Esophagus squamous epithelium (tissue), 5 donors: ENCODE measurements at regions not wholly inside any gene's neighbourhood (a gene's known extent, or its start where the extent isn't known, plus 50 kb on each side); places are given as distances from the start of the nearest gene placed in this dataset.
"Not testable (repeated sequence)": the region's sequence is repeated elsewhere in the genome, so short reads cannot be mapped to it uniquely, and the experiment has no call there.

Experiments
- DNase-seq: peaks from one replicate; lab custom pipeline; 2025; lab: John Stamatoyannopoulos, UW
- H3K27ac ChIP-seq, 4 donors: fragments of 200-600 bp; sonication (generic); one replicate each; pipeline ENCODE4 v1.5.1; 2016 to 2019; ENCODE audit warnings: mild to moderate bottlenecking in 1 of 4
- H3K27me3 ChIP-seq, 4 donors: fragments of 200-600 bp; sonication (generic); 1 replicate in 3 of 4; 2 replicates in 1 of 4; pipeline versions ENCODE4 v1.5.1 to v1.6.0; 2017 to 2021; ENCODE audit warnings: antibody characterized with exemption in 1 of 4
- H3K36me3 ChIP-seq, 3 donors: fragments of 200-600 bp; sonication (generic); one replicate each; pipeline ENCODE4 v1.5.1; 2016 to 2019
- H3K4me1 ChIP-seq, 3 donors: fragments of 200-600 bp; sonication (generic); one replicate each; pipeline ENCODE4 v1.5.1; 2017 to 2019
- H3K4me3 ChIP-seq, 4 donors: fragments of 200-600 bp; sonication (generic); 1 replicate in 3 of 4; 2 replicates in 1 of 4; pipeline ENCODE4 v1.5.1; 2016 to 2019; ENCODE audit warnings: mild to moderate bottlenecking in 2 of 4, moderate library complexity in 1 of 4
- H3K9me3 ChIP-seq, 3 donors: fragments of 200-600 bp; sonication (generic); one replicate each; pipeline ENCODE4 v1.5.1; 2016 to 2019
- CTCF ChIP-seq, 6 experiments: fragments of 450-650 bp in 4 of 6; fragments of 200-600 bp in 2 of 6; sonication (generic) in 2 of 6; IDR thresholded peaks; one replicate each; pipeline ENCODE4 v1.5.1; 2016 to 2019; ENCODE audit warnings: antibody characterized with exemption in 6 of 6, mild to moderate bottlenecking in 4 of 6, moderate library complexity in 4 of 6
- POLR2A ChIP-seq, 4 donors: fragments of 450-650 bp; IDR thresholded peaks; one replicate each; pipeline ENCODE4 v1.6.1; 2017; ENCODE audit warnings: antibody characterized with exemption in 4 of 4, mild to moderate bottlenecking in 4 of 4, moderate library complexity in 3 of 4
- WGBS, 2 donors: methylation state at CpG; one replicate each; pipeline ENCODE4 v1.1.5; 2018; 5-methylcytosine and 5-hydroxymethylcytosine counted together
- intact Hi-C: fragments of 100-400 bp; cut with DNase I; formaldehyde crosslinking; loops from one replicate; pipeline ENCODE4 v1.15.0; 2022
- donor health status: DM: yes; HTN: yes; CAD: no.

DNA sequence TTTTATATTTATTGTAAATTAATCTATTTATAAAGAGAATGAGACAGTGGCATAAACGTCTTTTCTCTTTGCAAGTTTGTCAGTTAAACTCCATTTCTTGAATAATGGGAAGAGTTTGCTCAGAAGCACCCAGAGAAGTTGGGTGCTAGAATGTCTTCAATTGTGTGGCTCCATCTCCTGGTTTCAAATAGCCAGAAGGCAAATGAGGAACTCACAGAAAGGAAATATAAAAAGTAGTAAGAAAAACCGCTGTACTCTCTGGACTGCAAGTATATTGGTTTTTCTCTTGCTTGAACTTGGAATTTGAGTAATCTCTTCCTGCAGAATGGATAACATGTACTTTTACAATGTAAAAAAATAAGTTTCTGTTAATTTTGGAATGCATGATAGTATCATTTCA is 217.5 kb downstream of the DPY19L2 start:
- intact Hi-C loops, result no loop called here
- no peaks in the 10 kb centered on the region for H3K36me3 ChIP-seq
- no peak overlapping the region for H3K4me3 ChIP-seq
- H3K4me1 ChIP-seq, result no peaks in the 10 kb centered on the region
- WGBS, 2 donors, result 37 to 51% methylated on average over 2 of the region's 2 CpGs
- H3K27me3 ChIP-seq, result no peaks in the 10 kb centered on the region
- no peak for TF ChIP-seq POLR2A (IDR thresholded peaks at IDR 0.05)
- no peak for TF ChIP-seq CTCF (IDR thresholded peaks at IDR 0.05)
- no peaks in the 10 kb centered on the region for H3K9me3 ChIP-seq
- no peak overlapping the region for H3K27ac ChIP-seq
- DNase-seq, result no peak

DNA sequence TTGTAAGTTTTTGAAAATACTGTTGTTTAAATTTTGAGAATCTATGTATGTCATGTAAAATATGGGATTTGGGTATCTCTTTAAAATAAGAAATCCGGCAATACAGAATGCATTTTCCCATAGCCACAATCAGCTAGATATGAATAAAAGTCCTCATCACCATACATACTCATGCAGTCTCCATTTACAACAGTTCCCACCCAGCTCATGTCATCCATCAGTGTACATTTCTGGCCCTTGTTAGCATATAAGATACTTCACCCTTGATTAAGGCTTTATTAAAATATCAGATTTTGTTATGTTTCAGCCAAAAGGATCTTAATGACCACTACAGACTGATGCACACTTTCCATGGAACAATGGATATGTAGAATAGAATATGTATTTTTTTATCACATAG is 218.0 kb downstream of the DPY19L2 start:
- Histone ChIP-seq H3K9me3 (no peaks in the 10 kb centered on the region), H3K4me3 (no peak overlapping the region), H3K27me3 (no peaks in the 10 kb centered on the region), H3K27ac (no peak overlapping the region), H3K4me1 (no peaks in the 10 kb centered on the region), H3K36me3 (no peaks in the 10 kb centered on the region)
- TF ChIP-seq CTCF (IDR thresholded peaks at IDR 0.05) (no peak), POLR2A (IDR thresholded peaks at IDR 0.05) (no peak)
- no peak for DNase-seq
- 86 to 91% methylated on average over 1 of the region's 1 CpG for WGBS, 2 donors
- intact Hi-C loops, result no loop called here

DNA sequence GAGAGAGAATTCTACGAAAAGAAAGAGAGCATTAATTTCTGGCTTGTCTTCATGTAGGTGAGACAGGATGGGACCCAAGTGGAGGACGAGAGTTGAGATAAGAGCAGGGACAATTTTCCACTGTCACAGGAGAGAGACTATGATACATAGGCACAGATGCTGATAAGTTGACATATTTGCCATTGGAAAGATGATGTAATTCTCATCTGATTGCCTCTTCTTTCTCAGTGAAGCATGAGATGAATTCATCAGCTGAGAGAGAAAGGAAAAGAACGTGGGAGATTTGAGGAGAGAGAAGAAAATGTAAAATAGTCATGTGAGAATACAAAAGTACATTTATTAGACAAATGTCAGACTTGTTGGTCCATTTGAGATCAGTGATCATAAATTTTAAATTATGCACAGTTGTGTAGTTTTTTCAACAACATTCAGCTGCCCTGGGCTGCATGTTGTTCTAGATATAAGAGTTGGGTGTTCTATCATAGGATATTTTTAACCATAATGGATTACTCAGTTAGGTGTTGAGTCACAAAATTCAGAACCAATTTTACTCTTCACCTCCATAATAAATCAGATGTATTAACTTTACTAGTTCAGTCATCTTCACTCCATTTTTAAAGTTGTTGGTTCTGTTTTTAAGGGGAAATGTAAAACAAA is 222.9 kb downstream of the DPY19L2 start:
- Histone ChIP-seq H3K4me3 (no peak overlapping the region), H3K4me1 (no peaks in the 10 kb centered on the region), H3K27ac (no peak overlapping the region), H3K9me3 (no peaks in the 10 kb centered on the region), H3K27me3 (no peaks in the 10 kb centered on the region), H3K36me3 (no peaks in the 10 kb centered on the region)
- DNase-seq, result no peak
- WGBS, 2 donors, result 45 to 53% methylated on average over 3 of the region's 3 CpGs
- TF ChIP-seq CTCF (IDR thresholded peaks at IDR 0.05) (no peak), POLR2A (IDR thresholded peaks at IDR 0.05) (no peak)
- intact Hi-C loops, result no loop called here

DNA sequence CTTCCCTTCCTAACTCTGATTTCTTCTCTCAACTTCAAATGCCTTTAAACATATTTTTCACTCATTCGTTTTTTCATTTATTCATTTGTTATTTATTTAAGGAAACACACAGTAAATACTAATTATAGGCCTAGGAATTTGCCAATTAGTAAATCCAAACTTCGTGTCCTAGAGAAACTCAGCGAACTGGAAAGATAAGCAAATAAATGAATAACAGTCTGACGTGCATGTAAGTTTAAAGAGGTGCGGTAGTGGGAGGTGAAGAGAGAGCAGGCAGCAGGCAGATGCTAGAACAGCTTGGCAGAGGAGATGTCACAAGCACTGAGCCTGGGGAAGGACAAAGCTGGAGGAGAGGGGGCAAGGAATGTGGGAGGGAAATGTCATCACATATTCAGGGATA is 228.2 kb downstream of the DPY19L2 start:
- Histone ChIP-seq H3K27ac (no peak overlapping the region), H3K27me3 (no peaks in the 10 kb centered on the region), H3K36me3 (no peaks in the 10 kb centered on the region), H3K4me3 (no peak overlapping the region), H3K9me3 (no peaks in the 10 kb centered on the region), H3K4me1 (no peaks in the 10 kb centered on the region)
- DNase-seq, result no peak
- WGBS, 2 donors, result 23 to 31% methylated on average over 5 of the region's 5 CpGs
- TF ChIP-seq POLR2A (IDR thresholded peaks at IDR 0.05), result no peak
- no peak for TF ChIP-seq CTCF (IDR thresholded peaks at IDR 0.05)
- intact Hi-C loops, result no loop called here

GRCh38 chr12:63434384-63434783 is 233.9 kb downstream of the DPY19L2 start:
- H3K36me3 ChIP-seq, H3K4me3 ChIP-seq, H3K27me3 ChIP-seq, H3K4me1 ChIP-seq, H3K9me3 ChIP-seq, H3K27ac ChIP-seq, DNase-seq, intact Hi-C loops: not testable (repeated sequence)
- WGBS, 2 donors, result 90 to 94% methylated on average over 6 to 9 of the region's 11 CpGs

GRCh38 chr12:63427969-63428368 is 240.3 kb downstream of the DPY19L2 start:
- H3K27ac ChIP-seq, H3K36me3 ChIP-seq, intact Hi-C loops, DNase-seq, H3K4me3 ChIP-seq, H3K4me1 ChIP-seq, H3K9me3 ChIP-seq, H3K27me3 ChIP-seq: not testable (repeated sequence)

- WGBS, 2 donors, result 79 to 89% methylated on average over 2 of the region's 2 CpGs
- H3K4me1 ChIP-seq, DNase-seq, intact Hi-C loops, H3K27ac ChIP-seq, H3K9me3 ChIP-seq, H3K27me3 ChIP-seq, H3K36me3 ChIP-seq, H3K4me3 ChIP-seq: not testable (repeated sequence)
These were observed 241.3 kb downstream of the DPY19L2 start for GRCh38 chr12:63427029-63427428.
